Osteocyte (in vitro differentiated cells): ENCODE measurements at regions not wholly inside any gene's neighbourhood (a gene's known extent, or its start where the extent isn't known, plus 50 kb on each side); places are given as distances from the start of the nearest gene placed in this dataset.

Source experiments
- DNase-seq: peaks from one replicate; pipeline ENCODE4 v3.0.0; 2021; ENCODE audit warnings: mixed read lengths; ENCODE audit not compliant: unreplicated experiment; ENCODE audit errors: extremely low spot score
- H3K27ac Mint-ChIP-seq: one replicate; pipeline ENCODE4 v1.8.0; 2021; ENCODE audit warnings: mild to moderate bottlenecking, mixed read lengths; ENCODE audit not compliant: unreplicated experiment
- H3K27me3 Mint-ChIP-seq: one replicate; pipeline ENCODE4 v1.8.0; 2021; ENCODE audit warnings: mixed read lengths; ENCODE audit not compliant: unreplicated experiment
- H3K36me3 Mint-ChIP-seq: one replicate; pipeline ENCODE4 v1.8.0; 2021; ENCODE audit warnings: mixed read lengths; ENCODE audit not compliant: unreplicated experiment
- H3K4me1 Mint-ChIP-seq: one replicate; pipeline ENCODE4 v1.8.0; 2021; ENCODE audit warnings: mixed read lengths; ENCODE audit not compliant: unreplicated experiment
- H3K4me3 Mint-ChIP-seq: one replicate; pipeline ENCODE4 v1.8.0; 2021; ENCODE audit warnings: mild to moderate bottlenecking, moderate library complexity, mixed read lengths; ENCODE audit not compliant: unreplicated experiment
- H3K9me3 Mint-ChIP-seq: one replicate; pipeline ENCODE4 v1.8.0; 2021; ENCODE audit warnings: mixed read lengths; ENCODE audit not compliant: unreplicated experiment
- TF ChIP-seq, protein P1 (sequence below): fragments of 200-600 bp; sonication (generic); IDR thresholded peaks from 2 replicates; pipeline ENCODE4 v1.5.0; 2021; ENCODE audit warnings: antibody characterized with exemption, mild to moderate bottlenecking, moderate library complexity

DNA sequence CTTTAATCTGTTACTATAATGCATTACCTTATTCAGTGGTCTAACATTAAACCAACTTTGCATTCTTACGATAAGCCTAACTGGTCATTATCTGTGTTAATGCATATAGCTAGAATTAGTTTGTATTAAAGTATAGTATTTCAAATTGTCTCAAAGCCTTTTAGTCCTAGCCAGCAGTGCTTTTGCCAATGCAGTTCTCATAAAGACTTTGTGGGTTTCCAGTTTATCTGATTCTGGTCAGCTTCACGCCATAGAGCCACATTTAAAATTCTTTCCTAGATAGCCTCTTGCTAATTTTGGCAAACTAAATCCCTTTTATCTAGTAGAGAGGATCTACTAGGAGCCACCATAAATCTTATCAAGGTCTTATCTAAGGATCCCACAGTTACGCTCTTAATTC is 78.9 kb upstream of the VASH1 start:
- no peak for DNase-seq
- Mint-ChIP-seq H3K27me3 (no peaks in the 10 kb centered on the region), H3K36me3 (no peaks in the 10 kb centered on the region), H3K4me3 (no peak overlapping the region), H3K9me3 (peaks cover 38% of the 10 kb centered on the region), H3K4me1 (no peaks in the 10 kb centered on the region), H3K27ac (no peak overlapping the region)
- TF ChIP-seq, protein P1, sequence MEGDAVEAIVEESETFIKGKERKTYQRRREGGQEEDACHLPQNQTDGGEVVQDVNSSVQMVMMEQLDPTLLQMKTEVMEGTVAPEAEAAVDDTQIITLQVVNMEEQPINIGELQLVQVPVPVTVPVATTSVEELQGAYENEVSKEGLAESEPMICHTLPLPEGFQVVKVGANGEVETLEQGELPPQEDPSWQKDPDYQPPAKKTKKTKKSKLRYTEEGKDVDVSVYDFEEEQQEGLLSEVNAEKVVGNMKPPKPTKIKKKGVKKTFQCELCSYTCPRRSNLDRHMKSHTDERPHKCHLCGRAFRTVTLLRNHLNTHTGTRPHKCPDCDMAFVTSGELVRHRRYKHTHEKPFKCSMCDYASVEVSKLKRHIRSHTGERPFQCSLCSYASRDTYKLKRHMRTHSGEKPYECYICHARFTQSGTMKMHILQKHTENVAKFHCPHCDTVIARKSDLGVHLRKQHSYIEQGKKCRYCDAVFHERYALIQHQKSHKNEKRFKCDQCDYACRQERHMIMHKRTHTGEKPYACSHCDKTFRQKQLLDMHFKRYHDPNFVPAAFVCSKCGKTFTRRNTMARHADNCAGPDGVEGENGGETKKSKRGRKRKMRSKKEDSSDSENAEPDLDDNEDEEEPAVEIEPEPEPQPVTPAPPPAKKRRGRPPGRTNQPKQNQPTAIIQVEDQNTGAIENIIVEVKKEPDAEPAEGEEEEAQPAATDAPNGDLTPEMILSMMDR, result no peak

DNA sequence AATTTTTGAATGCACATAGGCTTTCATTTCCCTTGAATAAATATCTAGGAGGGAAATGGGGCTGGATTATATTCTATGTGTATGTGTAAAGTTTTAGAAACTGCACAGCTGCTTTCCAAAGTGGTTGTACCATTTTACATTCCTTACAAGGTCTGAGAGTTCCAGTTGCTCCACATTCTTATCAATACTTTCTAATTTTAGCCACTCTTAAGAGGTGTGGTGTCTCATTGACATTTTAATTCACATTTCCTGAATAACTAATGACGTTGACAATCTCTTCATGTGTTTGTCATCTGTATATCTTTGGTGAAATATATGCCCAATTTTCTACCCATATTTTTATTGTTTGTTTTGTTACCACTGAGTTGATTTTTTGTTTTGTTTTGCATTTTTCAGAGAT is 74.6 kb upstream of the VASH1 start:
- Mint-ChIP-seq H3K36me3 (no peaks in the 10 kb centered on the region), H3K4me1 (no peaks in the 10 kb centered on the region), H3K27me3 (no peaks in the 10 kb centered on the region), H3K9me3 (peaks cover 34% of the 10 kb centered on the region), H3K4me3 (no peak overlapping the region), H3K27ac (no peak overlapping the region)
- TF ChIP-seq, protein P1, result no peak
- DNase-seq, result no peak

DNA sequence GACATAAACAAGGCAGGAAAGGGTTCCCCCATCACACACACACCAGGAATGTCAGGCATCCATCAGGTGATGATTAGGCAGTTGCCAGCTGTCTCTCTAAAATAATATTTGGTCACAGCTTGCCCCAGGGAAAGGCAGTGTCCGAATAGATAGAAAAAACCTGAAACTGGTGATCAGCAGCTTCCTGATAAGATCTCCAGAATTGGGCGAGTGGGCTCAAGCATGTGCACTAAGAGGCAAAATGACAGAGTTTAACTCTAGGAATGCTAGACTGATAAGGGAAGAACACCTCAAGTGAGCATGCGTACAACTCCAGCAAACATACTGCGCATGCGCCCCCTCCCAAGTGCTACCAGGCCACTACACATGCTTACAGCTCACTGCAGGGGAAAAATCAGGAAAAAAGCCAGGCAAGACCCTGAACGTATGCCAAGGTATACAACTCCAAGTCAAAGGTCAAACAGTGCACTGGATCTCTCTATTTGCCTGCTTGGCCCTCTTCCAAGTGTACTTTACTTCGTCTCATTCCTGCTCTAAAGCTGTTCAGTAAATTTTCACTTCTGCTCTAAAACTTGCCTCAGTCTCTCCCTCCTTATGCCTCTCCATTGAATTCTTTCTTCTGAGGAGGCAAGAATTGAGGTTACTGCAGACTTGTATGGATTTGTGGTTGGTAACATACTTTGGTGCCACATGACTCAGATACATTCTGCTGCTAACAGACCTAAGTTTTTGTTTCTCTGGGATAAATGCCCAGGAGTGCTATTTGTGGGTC is 73.5 kb upstream of the VASH1 start:
- H3K27ac Mint-ChIP-seq, result no peak overlapping the region
- peak; percentile 66 for DNase-seq
- TF ChIP-seq, protein P1, result no peak
- no peak overlapping the region for H3K4me3 Mint-ChIP-seq
- H3K27me3 Mint-ChIP-seq, result no peaks in the 10 kb centered on the region
- peaks cover 22% of the 10 kb centered on the region for H3K9me3 Mint-ChIP-seq
- H3K4me1 Mint-ChIP-seq, result no peaks in the 10 kb centered on the region
- no peaks in the 10 kb centered on the region for H3K36me3 Mint-ChIP-seq

DNA sequence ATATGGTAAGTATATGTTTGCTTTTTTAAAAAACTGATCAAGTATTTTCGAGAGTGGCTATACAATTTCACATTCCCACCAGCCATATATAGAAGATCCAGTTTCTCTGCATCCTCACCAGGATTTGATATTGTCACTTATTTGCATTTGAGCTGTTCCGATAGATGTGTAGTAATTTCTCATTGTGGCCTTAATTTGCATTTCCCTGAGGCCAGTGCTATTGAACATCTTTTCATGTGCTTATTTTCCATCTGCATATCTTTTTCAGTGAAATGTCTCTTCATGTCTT is 72.9 kb upstream of the VASH1 start:
- Mint-ChIP-seq H3K27ac (no peak overlapping the region), H3K27me3 (no peaks in the 10 kb centered on the region), H3K4me1 (no peaks in the 10 kb centered on the region), H3K9me3 (peaks cover 19% of the 10 kb centered on the region), H3K36me3 (no peaks in the 10 kb centered on the region), H3K4me3 (no peak overlapping the region)
- TF ChIP-seq, protein P1, result no peak
- no peak for DNase-seq

DNA sequence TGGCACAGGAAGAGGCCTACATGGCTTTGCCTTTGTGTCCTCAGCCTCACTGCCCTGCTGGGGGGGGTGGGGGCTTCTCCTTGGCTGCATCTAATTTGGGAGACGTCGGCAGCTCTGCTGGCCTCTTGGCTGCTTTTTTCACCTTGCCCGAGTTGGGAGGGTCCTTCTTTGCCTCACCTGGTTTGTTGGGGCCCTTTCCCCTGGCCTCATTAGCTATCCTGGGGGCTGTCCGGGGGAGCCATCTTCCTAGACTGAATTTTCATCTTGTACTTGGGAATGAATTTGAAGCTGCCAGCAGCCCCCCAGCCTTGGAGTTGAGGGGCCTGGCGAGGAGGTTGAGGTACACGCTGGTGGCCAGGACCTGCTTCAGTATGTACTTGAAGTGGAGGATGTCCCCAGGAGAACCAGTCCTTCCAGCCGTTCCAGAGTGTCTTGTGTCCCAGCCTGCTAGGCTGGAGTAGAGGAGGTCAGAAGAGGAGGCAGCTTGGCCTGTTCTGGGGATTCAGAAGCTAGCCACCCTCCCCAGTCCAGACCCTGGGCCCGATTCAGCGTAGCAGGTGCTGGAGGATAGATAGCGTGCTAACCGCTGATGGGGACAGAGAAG is 70.7 kb upstream of the VASH1 start:
- no peaks in the 10 kb centered on the region for H3K4me1 Mint-ChIP-seq
- peaks cover 7% of the 10 kb centered on the region for H3K27me3 Mint-ChIP-seq
- TF ChIP-seq, protein P1, result no peak
- DNase-seq, result peak; percentile 65
- H3K36me3 Mint-ChIP-seq, result no peaks in the 10 kb centered on the region
- peaks cover 19% of the 10 kb centered on the region for H3K9me3 Mint-ChIP-seq
- no peak overlapping the region for H3K4me3 Mint-ChIP-seq
- H3K27ac Mint-ChIP-seq, result no peak overlapping the region
